Karpas-422 (cell line): ENCODE measurements at regions not wholly inside any gene's neighbourhood (a gene's known extent, or its start where the extent isn't known, plus 50 kb on each side); places are given as distances from the start of the nearest gene placed in this dataset.
"Not testable (repeated sequence)": the region's sequence is repeated elsewhere in the genome, so short reads cannot be mapped to it uniquely, and the experiment has no call there.

Source experiments
- DNase-seq: peaks from one replicate; pipeline ENCODE4 v3.0.0-alpha.2; 2015
- H2AFZ ChIP-seq: fragments of 200-600 bp; sonication (generic); 2 replicates; pipeline ENCODE4 v1.6.1; 2014; ENCODE audit warnings: antibody characterized with exemption, low read length, mixed read lengths
- H3K27ac ChIP-seq: fragments of 200-600 bp; sonication (generic); 2 replicates; pipeline ENCODE4 v1.5.1; 2014; ENCODE audit warnings: mild to moderate bottlenecking, low read length, moderate library complexity
- H3K27me3 ChIP-seq: fragments of 200-600 bp; sonication (generic); 2 replicates; pipeline ENCODE4 v1.6.1; 2014; ENCODE audit warnings: low read length, mixed read lengths
- H3K36me3 ChIP-seq: fragments of 200-600 bp; sonication (generic); 2 replicates; pipeline ENCODE4 v1.6.1; 2014; ENCODE audit warnings: low read length, mixed read lengths; ENCODE audit not compliant: insufficient read depth
- H3K4me1 ChIP-seq: fragments of 200-600 bp; sonication (generic); 2 replicates; pipeline ENCODE4 v1.6.1; 2014; ENCODE audit warnings: mild to moderate bottlenecking, low read length, mixed read lengths
- H3K4me2 ChIP-seq: fragments of 200-600 bp; sonication (generic); 2 replicates; pipeline ENCODE4 v1.6.1; 2014; ENCODE audit warnings: low read length, low read depth, mild to moderate bottlenecking; ENCODE audit not compliant: poor library complexity, severe bottlenecking
- H3K4me3 ChIP-seq: fragments of 200-600 bp; sonication (generic); 2 replicates; pipeline ENCODE4 v1.5.1; 2014; ENCODE audit warnings: mild to moderate bottlenecking, antibody characterized with exemption, low read length, mixed read lengths
- H3K79me2 ChIP-seq: fragments of 200-600 bp; sonication (generic); 2 replicates; pipeline ENCODE4 v1.6.1; 2014; ENCODE audit warnings: mild to moderate bottlenecking, low read length, mixed read lengths
- H3K9ac ChIP-seq: fragments of 200-600 bp; sonication (generic); 2 replicates; pipeline ENCODE4 v1.6.0; 2014; ENCODE audit warnings: low read length
- H3K9me2 ChIP-seq: fragments of 200-600 bp; sonication (generic), shearing (Covaris generic); replicated peaks from 2 replicates; pipeline ENCODE4 v1.6.0; 2014; ENCODE audit warnings: mild to moderate bottlenecking, low read length, moderate library complexity; ENCODE audit not compliant: insufficient read depth
- H3K9me3 ChIP-seq: fragments of 300-700, 200-600 bp; sonication (generic); 2 replicates; pipeline ENCODE4 v1.6.1; 2014; ENCODE audit warnings: low read length, mixed read lengths
- H4K20me1 ChIP-seq: fragments of 200-600 bp; sonication (generic); 2 replicates; pipeline ENCODE4 v1.6.1; 2014; ENCODE audit warnings: mild to moderate bottlenecking, antibody characterized with exemption, low read length, low read depth; ENCODE audit not compliant: insufficient read depth

DNA sequence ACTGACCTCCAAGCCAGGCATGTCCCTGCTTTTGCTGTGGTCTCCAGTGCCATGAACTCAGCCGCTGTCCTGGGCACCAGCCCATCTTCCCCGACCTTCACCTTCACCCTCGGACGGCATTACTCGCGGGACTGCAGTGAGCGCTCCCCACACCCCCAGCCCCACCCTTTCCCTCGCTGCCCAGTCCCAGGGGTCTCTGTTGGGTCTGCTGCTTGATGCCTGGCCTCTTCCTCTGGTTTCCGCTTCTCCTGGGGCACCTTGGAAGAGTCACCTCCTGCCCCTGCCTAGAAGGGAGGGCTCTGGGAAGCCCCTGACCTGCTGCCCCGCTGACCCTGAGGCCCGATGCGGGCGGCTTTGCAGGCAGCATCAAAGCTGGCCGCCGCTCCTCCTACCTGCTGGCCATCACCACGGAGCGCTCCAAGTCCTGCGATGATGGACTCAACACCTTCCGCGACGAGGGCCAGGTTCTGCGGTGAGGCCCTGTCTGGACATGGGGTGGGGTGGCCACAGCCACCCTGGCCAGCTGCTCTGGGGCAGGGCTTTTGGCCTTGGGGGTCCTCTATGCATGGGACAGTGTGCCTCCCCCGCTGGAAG lies 102.3 kb downstream of the ZNF267 start:
- not testable (repeated sequence) for DNase-seq, H2AFZ ChIP-seq, H3K4me2 ChIP-seq, H3K79me2 ChIP-seq, H3K4me1 ChIP-seq, H4K20me1 ChIP-seq, H3K9me2 ChIP-seq, H3K9me3 ChIP-seq, H3K27ac ChIP-seq, H3K27me3 ChIP-seq, H3K9ac ChIP-seq, H3K4me3 ChIP-seq, H3K36me3 ChIP-seq

DNA sequence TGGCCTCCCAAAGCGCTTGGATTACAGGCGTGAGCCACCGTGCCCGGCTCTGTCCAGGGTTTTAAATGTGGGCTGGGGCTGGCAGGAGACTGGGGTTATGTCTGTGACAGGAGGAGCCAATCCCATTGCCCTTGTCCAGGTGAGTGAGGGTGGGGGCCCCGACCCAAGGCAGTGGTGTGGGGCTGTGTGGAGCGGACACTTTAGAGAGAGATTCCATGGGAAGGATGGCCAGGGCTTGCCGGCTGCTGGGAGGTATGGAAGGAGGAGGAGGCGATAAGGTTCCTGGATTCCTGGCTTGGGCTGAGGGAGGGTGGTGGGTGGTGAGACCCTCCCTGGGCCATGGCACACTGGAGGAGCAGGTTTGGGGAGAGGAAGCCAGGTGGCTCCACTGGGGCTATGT lies 104.9 kb downstream of the ZNF267 start:
- H3K27ac ChIP-seq, H3K79me2 ChIP-seq, H3K9me3 ChIP-seq, H4K20me1 ChIP-seq, H3K4me1 ChIP-seq, H3K27me3 ChIP-seq, H3K4me2 ChIP-seq, H3K4me3 ChIP-seq, H3K9ac ChIP-seq, DNase-seq, H3K36me3 ChIP-seq, H3K9me2 ChIP-seq, H2AFZ ChIP-seq: not testable (repeated sequence)

DNA sequence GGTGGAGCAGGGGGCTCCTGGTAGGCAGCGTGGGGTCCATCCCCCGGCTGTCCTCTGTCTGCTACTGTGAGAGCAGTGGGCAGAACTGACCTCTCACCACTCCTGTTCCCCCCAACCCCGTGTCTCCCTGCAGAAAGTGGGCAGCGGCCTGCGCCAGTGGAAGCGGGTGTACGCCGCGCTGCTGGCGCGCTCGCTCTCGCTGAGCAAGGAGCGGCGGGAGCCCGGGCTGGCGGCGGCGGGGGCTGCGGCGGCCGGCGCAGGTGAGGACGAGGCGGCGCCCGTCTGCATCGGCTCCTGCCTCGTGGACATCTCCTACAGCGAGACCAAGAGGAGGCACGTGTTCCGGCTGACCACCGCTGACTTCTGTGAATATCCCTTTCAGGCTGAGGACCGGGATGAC lies 108.1 kb downstream of the ZNF267 start:
- not testable (repeated sequence) for H2AFZ ChIP-seq, H3K9me3 ChIP-seq, H3K79me2 ChIP-seq, H3K4me2 ChIP-seq, H3K9me2 ChIP-seq, DNase-seq, H4K20me1 ChIP-seq, H3K9ac ChIP-seq, H3K27me3 ChIP-seq, H3K4me1 ChIP-seq, H3K4me3 ChIP-seq, H3K27ac ChIP-seq, H3K36me3 ChIP-seq

- H3K9me2 ChIP-seq, H3K36me3 ChIP-seq, H3K4me3 ChIP-seq, H4K20me1 ChIP-seq, H3K9me3 ChIP-seq, H3K79me2 ChIP-seq, H3K4me2 ChIP-seq, DNase-seq, H3K9ac ChIP-seq, H3K27me3 ChIP-seq, H3K27ac ChIP-seq, H3K4me1 ChIP-seq, H2AFZ ChIP-seq: not testable (repeated sequence)
These were observed 109.4 kb downstream of the ZNF267 start for GRCh38 chr16:31982986-31983385.

- H3K27me3 ChIP-seq, H4K20me1 ChIP-seq, H3K9me2 ChIP-seq, H3K4me1 ChIP-seq, DNase-seq, H3K79me2 ChIP-seq, H2AFZ ChIP-seq, H3K27ac ChIP-seq, H3K36me3 ChIP-seq, H3K9ac ChIP-seq, H3K4me2 ChIP-seq, H3K9me3 ChIP-seq, H3K4me3 ChIP-seq: not testable (repeated sequence)
These were observed 110.1 kb downstream of the ZNF267 start for GRCh38 chr16:31983666-31984065.

GRCh38 chr16:31986895-31987294 lies 113.3 kb downstream of the ZNF267 start:
- not testable (repeated sequence) for H3K79me2 ChIP-seq, H3K4me3 ChIP-seq, H3K4me2 ChIP-seq, H3K27ac ChIP-seq, H4K20me1 ChIP-seq, H3K9me2 ChIP-seq, H3K36me3 ChIP-seq, H3K4me1 ChIP-seq, H3K9ac ChIP-seq, H2AFZ ChIP-seq, H3K9me3 ChIP-seq, DNase-seq, H3K27me3 ChIP-seq

DNA sequence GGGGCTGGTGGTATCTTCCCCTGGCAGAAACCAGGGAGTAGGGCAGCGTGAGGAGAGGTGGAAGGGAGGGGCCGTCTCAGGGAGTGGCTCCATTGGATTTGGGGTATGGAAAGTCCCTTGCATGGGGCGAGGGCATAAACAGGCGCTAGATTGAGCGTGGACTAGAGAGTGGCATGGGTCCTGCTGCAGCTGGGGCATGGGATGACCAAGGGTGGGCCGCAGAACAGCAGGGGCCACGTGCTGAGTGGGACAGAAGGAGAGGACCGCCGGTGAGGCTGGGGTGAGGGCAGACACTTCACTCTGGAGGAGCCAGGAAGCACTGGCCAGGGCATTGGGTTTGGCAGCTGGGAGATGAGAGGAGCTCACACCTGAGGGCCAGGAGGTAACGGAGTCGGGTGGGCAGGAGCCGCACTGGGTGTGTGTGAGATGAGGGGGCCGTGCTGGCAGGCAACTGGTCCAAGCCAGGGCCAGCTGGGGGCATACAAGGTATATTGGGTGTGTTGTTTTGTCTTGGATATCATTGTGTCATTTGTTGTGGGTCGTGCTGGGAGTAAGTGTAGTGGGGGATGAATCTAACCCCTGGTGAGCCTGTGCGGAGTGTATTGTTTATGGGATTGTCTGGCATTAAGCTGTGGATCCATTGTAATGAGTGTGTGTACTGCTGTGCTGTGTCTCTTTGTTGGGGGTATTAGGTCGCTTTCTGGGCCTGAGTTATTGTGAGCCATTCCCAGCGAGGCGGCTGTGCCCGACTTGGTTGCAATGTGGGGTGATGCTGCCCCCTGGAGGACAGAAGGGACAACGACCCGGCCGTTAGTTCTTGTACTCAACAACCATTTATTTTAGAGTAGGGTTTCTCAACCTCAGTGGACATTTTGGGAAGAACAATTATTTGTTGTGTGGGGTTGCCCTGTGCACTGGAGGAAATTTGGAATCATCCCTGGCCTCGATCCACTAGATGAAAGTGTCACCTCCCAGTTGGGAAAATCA lies 115.3 kb downstream of the ZNF267 start:
- not testable (repeated sequence) for H3K27ac ChIP-seq, H3K9ac ChIP-seq, H3K4me2 ChIP-seq, H2AFZ ChIP-seq, H3K9me2 ChIP-seq, H3K27me3 ChIP-seq, H3K79me2 ChIP-seq, H3K4me1 ChIP-seq, H4K20me1 ChIP-seq, H3K4me3 ChIP-seq, DNase-seq, H3K36me3 ChIP-seq, H3K9me3 ChIP-seq

- not testable (repeated sequence) for H3K9ac ChIP-seq, H3K79me2 ChIP-seq, H3K27ac ChIP-seq, H3K36me3 ChIP-seq, DNase-seq, H4K20me1 ChIP-seq, H3K4me3 ChIP-seq, H3K9me3 ChIP-seq, H3K4me2 ChIP-seq, H3K27me3 ChIP-seq, H3K9me2 ChIP-seq, H2AFZ ChIP-seq, H3K4me1 ChIP-seq
These were observed 116.7 kb downstream of the ZNF267 start for GRCh38 chr16:31990261-31990660.
